Uterus (tissue), 2 donors: ENCODE measurements at regions not wholly inside any gene's neighbourhood (a gene's known extent, or its start where the extent isn't known, plus 50 kb on each side); places are given as distances from the start of the nearest gene placed in this dataset.

Source experiments
- CTCF ChIP-seq, 4 experiments: fragments of 200-600 bp in 2 of 4; fragments of 450-650 bp in 2 of 4; sonication (generic) in 2 of 4; IDR thresholded peaks; one replicate each; pipeline ENCODE4 v1.5.1; 2016 to 2019; ENCODE audit warnings: antibody characterized with exemption in 4 of 4, mild to moderate bottlenecking in 2 of 4, moderate library complexity in 1 of 4
- POLR2A ChIP-seq, 2 donors: fragments of 450-650 bp; IDR thresholded peaks; one replicate each; pipeline ENCODE4 v1.6.1; 2016; ENCODE audit warnings: antibody characterized with exemption in 2 of 2, mild to moderate bottlenecking in 1 of 2, moderate library complexity in 1 of 2

- TF ChIP-seq CTCF (IDR thresholded peaks at IDR 0.05) (no peak), POLR2A (IDR thresholded peaks at IDR 0.05) (no peak)
Measured at GRCh38 chr6:104585646-104586045, 274.1 kb downstream of the HACE1 start.
